ENCODE measurements at regions not wholly inside any gene's neighbourhood (a gene's known extent, or its start where the extent isn't known, plus 50 kb on each side); places are given as distances from the start of the nearest gene placed in this dataset.

DNA sequence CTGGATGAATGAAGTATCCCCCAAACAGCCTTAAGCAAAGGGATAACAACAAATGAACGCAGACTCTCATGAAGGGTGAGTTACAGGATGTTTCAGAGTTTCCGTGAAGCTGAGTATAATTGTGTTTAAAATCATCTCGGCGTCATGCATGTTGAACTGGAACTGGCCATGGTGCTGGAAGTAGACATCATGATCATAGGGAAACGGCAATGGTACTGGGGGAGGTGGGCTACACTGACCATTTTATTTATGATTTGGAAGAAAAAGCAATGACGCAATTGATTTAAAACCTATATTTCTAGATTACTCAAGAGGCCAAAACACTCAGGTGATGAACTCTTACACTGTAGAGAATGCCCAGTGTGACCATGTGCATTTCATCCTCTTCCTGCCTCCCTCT lies 387.9 kb upstream of the MYT1L start:
- TF ChIP-seq, protein P1, sequence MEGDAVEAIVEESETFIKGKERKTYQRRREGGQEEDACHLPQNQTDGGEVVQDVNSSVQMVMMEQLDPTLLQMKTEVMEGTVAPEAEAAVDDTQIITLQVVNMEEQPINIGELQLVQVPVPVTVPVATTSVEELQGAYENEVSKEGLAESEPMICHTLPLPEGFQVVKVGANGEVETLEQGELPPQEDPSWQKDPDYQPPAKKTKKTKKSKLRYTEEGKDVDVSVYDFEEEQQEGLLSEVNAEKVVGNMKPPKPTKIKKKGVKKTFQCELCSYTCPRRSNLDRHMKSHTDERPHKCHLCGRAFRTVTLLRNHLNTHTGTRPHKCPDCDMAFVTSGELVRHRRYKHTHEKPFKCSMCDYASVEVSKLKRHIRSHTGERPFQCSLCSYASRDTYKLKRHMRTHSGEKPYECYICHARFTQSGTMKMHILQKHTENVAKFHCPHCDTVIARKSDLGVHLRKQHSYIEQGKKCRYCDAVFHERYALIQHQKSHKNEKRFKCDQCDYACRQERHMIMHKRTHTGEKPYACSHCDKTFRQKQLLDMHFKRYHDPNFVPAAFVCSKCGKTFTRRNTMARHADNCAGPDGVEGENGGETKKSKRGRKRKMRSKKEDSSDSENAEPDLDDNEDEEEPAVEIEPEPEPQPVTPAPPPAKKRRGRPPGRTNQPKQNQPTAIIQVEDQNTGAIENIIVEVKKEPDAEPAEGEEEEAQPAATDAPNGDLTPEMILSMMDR (conservative IDR thresholded peaks at IDR 0.05 in 1 of 2, IDR thresholded peaks at IDR 0.05 in 1 of 2; ENCODE audit: extremely low read depth in 1 of 2, insufficient read depth in 1 of 2, low read depth in 1 of 2, low read length in 2 of 2) = no peak
- TF ChIP-seq EZH2 (IDR thresholded peaks at IDR 0.05; ENCODE audit: borderline replicate concordance, low read length) = no peak

All from mammary epithelial cell (primary cell).